SK-N-SH (cell line): ENCODE measurements at regions not wholly inside any gene's neighbourhood (a gene's known extent, or its start where the extent isn't known, plus 50 kb on each side); places are given as distances from the start of the nearest gene placed in this dataset.

ENCODE experiments used
- CTCF ChIA-PET: fragments of 300-600, 350-600 bp; formaldehyde crosslinking; extraction: SDS; loops from one replicate; lab custom pipeline; 2021; lab: Yijun Ruan, JAX
- POLR2A ChIA-PET: fragments of 350-600 bp; sonication (Branson Sonifier 250); formaldehyde crosslinking; extraction: SDS; loops from one replicate; lab custom pipeline; 2020; ENCODE audit warnings: antibody characterized with exemption, inconsistent platforms; lab: Yijun Ruan, JAX
- DNase-seq: peaks from one replicate; pipeline ENCODE4 v3.0.0; 2012
- H2AFZ ChIP-seq: fragments of 200-600 bp; sonication (generic); 2 replicates; pipeline ENCODE4 v1.8.1; 2016; ENCODE audit warnings: antibody characterized with exemption, mild to moderate bottlenecking, low read depth
- H3F3A ChIP-seq: fragments of 200-600 bp; sonication (generic); replicated peaks from 2 replicates; pipeline ENCODE3; 2016; ENCODE audit warnings: antibody characterized with exemption, mild to moderate bottlenecking; ENCODE audit not compliant: insufficient read depth
- H3K27ac ChIP-seq, 2 experiments: fragments of 200-500 bp in 1 of 2; fragments of 200-600 bp in 1 of 2; sonication (Bioruptor generic) in 1 of 2; sonication (generic), shearing (Covaris generic) in 1 of 2; 2 replicates each; pipeline versions ENCODE4 v1.5.1 to v1.6.1; 2014 to 2016; ENCODE audit warnings: low read depth in 2 of 2, inconsistent platforms in 1 of 2, low read length in 1 of 2, mild to moderate bottlenecking in 1 of 2, mixed read lengths in 1 of 2
- H3K27me3 ChIP-seq: fragments of 200-600 bp; sonication (generic), shearing (Covaris generic); 2 replicates; pipeline ENCODE4 v1.6.1; 2016; ENCODE audit warnings: mixed run types; ENCODE audit not compliant: insufficient read depth
- H3K36me3 ChIP-seq, 2 experiments: fragments of 200-500 bp in 1 of 2; fragments of 200-600 bp in 1 of 2; sonication (Bioruptor generic) in 1 of 2; sonication (generic) in 1 of 2; replicated peaks in 1 of 2; 2 replicates each; pipeline versions ENCODE3 to v1.5.1; 2014 to 2016; ENCODE audit warnings: low read length in 1 of 2, mild to moderate bottlenecking in 1 of 2; ENCODE audit not compliant: insufficient read depth in 2 of 2, control insufficient read depth in 1 of 2
- H3K4me1 ChIP-seq, 2 experiments: fragments of 200-500 bp in 1 of 2; fragments of 200-600 bp in 1 of 2; sonication (Bioruptor generic) in 1 of 2; sonication (generic), shearing (Covaris generic) in 1 of 2; 2 replicates each; pipeline versions ENCODE4 v1.5.1 to v1.6.1; 2014 to 2016; ENCODE audit warnings: low read depth in 1 of 2, low read length in 1 of 2, mixed run types in 1 of 2; ENCODE audit not compliant: insufficient read depth in 2 of 2, control insufficient read depth in 1 of 2
- H3K4me2 ChIP-seq: fragments of 200-600 bp; sonication (generic), shearing (Covaris generic); 2 replicates; pipeline ENCODE4 v1.6.1; 2017; ENCODE audit warnings: mixed run types
- H3K4me3 ChIP-seq, 2 experiments: fragments of 200-500 bp in 1 of 2; fragments of 200-600 bp in 1 of 2; sonication (Bioruptor generic) in 1 of 2; sonication (generic), shearing (Covaris generic) in 1 of 2; 2 replicates each; pipeline versions ENCODE4 v1.5.1 to v1.8.1; 2014 to 2016; ENCODE audit warnings: low read depth in 2 of 2, inconsistent platforms in 1 of 2, low read length in 1 of 2, mild to moderate bottlenecking in 1 of 2, mixed read lengths in 1 of 2, moderate library complexity in 1 of 2
- H3K79me2 ChIP-seq: fragments of 200-600 bp; sonication (generic); 2 replicates; pipeline ENCODE4 v1.8.1; 2017; ENCODE audit warnings: mild to moderate bottlenecking; ENCODE audit not compliant: insufficient read depth
- H3K9ac ChIP-seq: fragments of 200-600 bp; sonication (generic); 2 replicates; pipeline ENCODE4 v1.6.1; 2017; ENCODE audit warnings: mixed run types
- H3K9me2 ChIP-seq: fragments of 200-600 bp; sonication (generic); 2 replicates; pipeline ENCODE4 v1.6.1; 2017; ENCODE audit warnings: mixed run types
- H3K9me3 ChIP-seq: fragments of 200-600 bp; sonication (generic); 2 replicates; pipeline ENCODE4 v1.6.1; 2017; ENCODE audit warnings: mixed run types, mild to moderate bottlenecking, moderate library complexity
- H4K20me1 ChIP-seq: fragments of 200-600 bp; sonication (generic); 2 replicates; pipeline ENCODE4 v1.6.1; 2017; ENCODE audit warnings: mild to moderate bottlenecking, mixed run types; ENCODE audit not compliant: insufficient read depth
- CHD2 ChIP-seq: fragments of 150-350 bp; IDR thresholded peaks from 2 replicates; pipeline ENCODE4 v1.6.1; 2018; ENCODE audit warnings: low read length; ENCODE audit not compliant: partially characterized antibody
- FOSL2 ChIP-seq: IDR thresholded peaks from 2 replicates; pipeline ENCODE4 v1.4.0; 2012; ENCODE audit warnings: low read depth, mild to moderate bottlenecking, moderate library complexity, borderline replicate concordance
- FOXM1 ChIP-seq: IDR thresholded peaks from 2 replicates; pipeline ENCODE4 v1.4.0; 2012; ENCODE audit warnings: low read depth, mild to moderate bottlenecking
- GATA2 ChIP-seq: sonication (generic); formaldehyde crosslinking; IDR thresholded peaks from 2 replicates; pipeline ENCODE4 v1.5.0; 2020; ENCODE audit warnings: mild to moderate bottlenecking, missing genetic modification reagents
- IRF3 ChIP-seq: fragments of 150-350 bp; IDR thresholded peaks from 2 replicates; pipeline ENCODE4 v1.6.1; 2016; ENCODE audit warnings: mild to moderate bottlenecking, low read depth, low read length
- MXI1 ChIP-seq: IDR thresholded peaks from 2 replicates; pipeline ENCODE4 v1.6.1; 2012; ENCODE audit warnings: mild to moderate bottlenecking, low read depth, low read length, improper control_type of control experiment
- PBX3 ChIP-seq: IDR thresholded peaks from 2 replicates; pipeline ENCODE4; 2012
- REST ChIP-seq: IDR thresholded peaks from 2 replicates; pipeline ENCODE4 v1.6.1; 2012; ENCODE audit warnings: mild to moderate bottlenecking, low read depth, low read length, moderate library complexity
- TEAD4 ChIP-seq: IDR thresholded peaks from 2 replicates; pipeline ENCODE4 v1.4.0; 2012; ENCODE audit warnings: mild to moderate bottlenecking, borderline replicate concordance; ENCODE audit not compliant: insufficient read depth
- USF1 ChIP-seq: IDR thresholded peaks from 2 replicates; pipeline ENCODE4 v1.4.0; 2012; ENCODE audit warnings: low read depth, borderline replicate concordance
- USF2 ChIP-seq: fragments of 150-350 bp; IDR thresholded peaks from 2 replicates; pipeline ENCODE4 v1.6.1; 2017; ENCODE audit warnings: antibody characterized with exemption, low read length, low read depth, borderline replicate concordance
- ZBTB33 ChIP-seq: IDR thresholded peaks from 2 replicates; pipeline ENCODE4 v1.4.0; 2012; ENCODE audit warnings: low read depth, borderline replicate concordance
- WGBS: methylation state at CpG from one replicate; pipeline ENCODE4 v1.1.6; 2017; ENCODE audit warnings: low lambda C conversion rate; 5-methylcytosine and 5-hydroxymethylcytosine counted together

- no peak for TF ChIP-seq ZBTB33
- TF ChIP-seq IRF3, result no peak
- TF ChIP-seq PBX3, result peak; percentile 35; the same call in 1 of the 2 replicates
- TF ChIP-seq GATA2 (CRISPR knock-in tag), result no peak
- TF ChIP-seq USF2, result no peak
Observed at GRCh38 chr1:87560601-87561360, 232.1 kb downstream of the LMO4 start (continued).

GRCh38 chr1:87563211-87563610, 234.5 kb downstream of the LMO4 start:
- H3F3A ChIP-seq, result no peaks in the 10 kb centered on the region
- H3K9me3 ChIP-seq, result no peaks in the 10 kb centered on the region
- CTCF ChIA-PET, result no interaction called here
- no peaks in the 10 kb centered on the region for H4K20me1 ChIP-seq
- no peak overlapping the region for H2AFZ ChIP-seq
- no peak overlapping the region for H3K4me3 ChIP-seq
- 32% methylated on average over 4 of the region's 4 CpGs for WGBS
- no peaks in the 10 kb centered on the region for H3K79me2 ChIP-seq
- no peak for TF ChIP-seq FOXM1
- no peak for TF ChIP-seq CHD2
- no peak for TF ChIP-seq TEAD4
- no peak for TF ChIP-seq REST
- TF ChIP-seq USF1, result no peak
- no peak for TF ChIP-seq PBX3
- no peak for TF ChIP-seq ZBTB33
- TF ChIP-seq MXI1, result no peak
- TF ChIP-seq FOSL2, result no peak
- TF ChIP-seq, all 33 proteins: peak for 0
- Histone ChIP-seq H3K9me2 (no peaks in the 10 kb centered on the region), H3K4me2 (no peak overlapping the region), H3K9ac (no peak overlapping the region), H3K27ac (no peak overlapping the region), H3K36me3 (no peaks in the 10 kb centered on the region), H3K27me3 (no peaks in the 10 kb centered on the region), H3K4me1 (peaks cover 0 to 9% of the 10 kb centered on the region in 2 experiments; a peak in 1 of 4 replicates)
- POLR2A ChIA-PET, result no interaction called here
- no peak for DNase-seq
